Karpas-422 (cell line): ENCODE measurements at regions not wholly inside any gene's neighbourhood (a gene's known extent, or its start where the extent isn't known, plus 50 kb on each side); places are given as distances from the start of the nearest gene placed in this dataset.

Experiments used
- DNase-seq: peaks from one replicate; pipeline ENCODE4 v3.0.0-alpha.2; 2015
- H2AFZ ChIP-seq: fragments of 200-600 bp; sonication (generic); 2 replicates; pipeline ENCODE4 v1.6.1; 2014; ENCODE audit warnings: antibody characterized with exemption, low read length, mixed read lengths
- H3K27ac ChIP-seq: fragments of 200-600 bp; sonication (generic); 2 replicates; pipeline ENCODE4 v1.5.1; 2014; ENCODE audit warnings: mild to moderate bottlenecking, low read length, moderate library complexity
- H3K27me3 ChIP-seq: fragments of 200-600 bp; sonication (generic); 2 replicates; pipeline ENCODE4 v1.6.1; 2014; ENCODE audit warnings: low read length, mixed read lengths
- H3K36me3 ChIP-seq: fragments of 200-600 bp; sonication (generic); 2 replicates; pipeline ENCODE4 v1.6.1; 2014; ENCODE audit warnings: low read length, mixed read lengths; ENCODE audit not compliant: insufficient read depth
- H3K4me1 ChIP-seq: fragments of 200-600 bp; sonication (generic); 2 replicates; pipeline ENCODE4 v1.6.1; 2014; ENCODE audit warnings: mild to moderate bottlenecking, low read length, mixed read lengths
- H3K4me2 ChIP-seq: fragments of 200-600 bp; sonication (generic); 2 replicates; pipeline ENCODE4 v1.6.1; 2014; ENCODE audit warnings: low read length, low read depth, mild to moderate bottlenecking; ENCODE audit not compliant: poor library complexity, severe bottlenecking
- H3K4me3 ChIP-seq: fragments of 200-600 bp; sonication (generic); 2 replicates; pipeline ENCODE4 v1.5.1; 2014; ENCODE audit warnings: mild to moderate bottlenecking, antibody characterized with exemption, low read length, mixed read lengths
- H3K79me2 ChIP-seq: fragments of 200-600 bp; sonication (generic); 2 replicates; pipeline ENCODE4 v1.6.1; 2014; ENCODE audit warnings: mild to moderate bottlenecking, low read length, mixed read lengths
- H3K9ac ChIP-seq: fragments of 200-600 bp; sonication (generic); 2 replicates; pipeline ENCODE4 v1.6.0; 2014; ENCODE audit warnings: low read length
- H3K9me2 ChIP-seq: fragments of 200-600 bp; sonication (generic), shearing (Covaris generic); replicated peaks from 2 replicates; pipeline ENCODE4 v1.6.0; 2014; ENCODE audit warnings: mild to moderate bottlenecking, low read length, moderate library complexity; ENCODE audit not compliant: insufficient read depth
- H3K9me3 ChIP-seq: fragments of 300-700, 200-600 bp; sonication (generic); 2 replicates; pipeline ENCODE4 v1.6.1; 2014; ENCODE audit warnings: low read length, mixed read lengths
- H4K20me1 ChIP-seq: fragments of 200-600 bp; sonication (generic); 2 replicates; pipeline ENCODE4 v1.6.1; 2014; ENCODE audit warnings: mild to moderate bottlenecking, antibody characterized with exemption, low read length, low read depth; ENCODE audit not compliant: insufficient read depth

DNA sequence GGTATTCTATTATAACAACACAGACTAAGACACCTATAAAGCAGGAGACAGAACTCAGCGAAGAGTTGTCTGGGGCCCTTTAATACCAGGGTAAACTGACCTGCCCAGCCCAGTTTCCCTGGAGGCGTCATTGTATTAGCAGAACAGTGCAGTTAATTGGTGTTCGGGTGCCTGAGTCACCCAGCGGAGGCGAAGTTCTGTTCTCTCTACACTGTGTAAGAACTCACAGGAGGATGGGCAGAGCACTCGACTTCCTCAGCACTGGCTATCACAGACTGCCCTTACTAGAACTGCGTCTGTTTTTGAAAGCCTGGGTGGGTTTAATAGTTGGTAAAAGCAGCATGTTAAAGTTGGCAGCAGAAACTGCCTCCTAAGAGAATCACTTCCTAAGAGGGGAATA lies 106.5 kb upstream of the ATP8B1 start:
- DNase-seq: no peak
- Histone ChIP-seq H3K79me2 (no peaks in the 10 kb centered on the region), H3K9me2 (no peaks in the 10 kb centered on the region), H3K27me3 (no peaks in the 10 kb centered on the region), H3K4me1 (no peaks in the 10 kb centered on the region), H3K27ac (no peak overlapping the region), H3K9ac (no peak overlapping the region), H3K4me2 (no peak overlapping the region), H3K9me3 (no peaks in the 10 kb centered on the region), H3K4me3 (no peak overlapping the region), H4K20me1 (no peaks in the 10 kb centered on the region), H3K36me3 (no peaks in the 10 kb centered on the region), H2AFZ (no peak overlapping the region)

GRCh38 chr18:57908092-57908491 lies 105.0 kb upstream of the ATP8B1 start:
- H3K9me2 ChIP-seq: no peaks in the 10 kb centered on the region

GRCh38 chr18:57907550-57907949 lies 104.4 kb upstream of the ATP8B1 start:
- Histone ChIP-seq H3K4me1 (no peaks in the 10 kb centered on the region), H3K4me2 (no peak overlapping the region), H3K9me2 (no peaks in the 10 kb centered on the region), H3K36me3 (no peaks in the 10 kb centered on the region), H3K9ac (no peak overlapping the region), H4K20me1 (no peaks in the 10 kb centered on the region), H3K79me2 (no peaks in the 10 kb centered on the region), H3K27me3 (no peaks in the 10 kb centered on the region), H3K27ac (no peak overlapping the region), H3K4me3 (no peak overlapping the region), H2AFZ (no peak overlapping the region), H3K9me3 (no peaks in the 10 kb centered on the region)
- no peak for DNase-seq

More at GRCh38 chr18:57908092-57908491, 105.0 kb upstream of the ATP8B1 start:
- Histone ChIP-seq H4K20me1 (no peaks in the 10 kb centered on the region), H3K36me3 (no peaks in the 10 kb centered on the region), H3K27ac (no peak overlapping the region), H3K27me3 (no peaks in the 10 kb centered on the region), H3K9me3 (no peaks in the 10 kb centered on the region), H3K79me2 (no peaks in the 10 kb centered on the region), H2AFZ (no peak overlapping the region), H3K9ac (no peak overlapping the region), H3K4me2 (no peak overlapping the region), H3K4me3 (no peak overlapping the region), H3K4me1 (no peaks in the 10 kb centered on the region)
- no peak for DNase-seq

GRCh38 chr18:57906852-57907251 lies 103.7 kb upstream of the ATP8B1 start:
- DNase-seq: no peak
- Histone ChIP-seq H3K27ac (no peak overlapping the region), H3K79me2 (no peaks in the 10 kb centered on the region), H3K9me2 (no peaks in the 10 kb centered on the region), H3K27me3 (no peaks in the 10 kb centered on the region), H3K4me3 (no peak overlapping the region), H3K9ac (no peak overlapping the region), H3K36me3 (no peaks in the 10 kb centered on the region), H3K9me3 (no peaks in the 10 kb centered on the region), H3K4me2 (no peak overlapping the region), H4K20me1 (no peaks in the 10 kb centered on the region), H2AFZ (no peak overlapping the region), H3K4me1 (no peaks in the 10 kb centered on the region)

DNA sequence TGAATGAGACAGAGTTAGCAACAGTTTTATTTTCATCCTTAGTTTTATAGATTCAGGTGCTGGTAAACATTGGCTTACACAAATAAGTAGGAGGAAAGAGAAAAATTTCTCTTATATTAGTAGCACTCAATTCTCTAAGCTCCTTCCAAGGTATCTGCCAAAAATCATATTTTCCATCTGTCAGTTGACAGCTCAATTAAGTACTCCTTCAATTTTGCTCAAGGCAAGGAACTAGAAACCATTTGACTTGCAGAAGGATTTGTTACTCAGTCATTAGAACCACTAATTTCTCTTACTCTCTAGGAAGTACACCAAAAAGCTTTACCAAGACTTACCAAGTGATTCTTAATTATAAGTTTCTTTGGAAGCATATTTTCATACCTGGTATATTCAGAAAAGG lies 101.4 kb upstream of the ATP8B1 start:
- H3K79me2 ChIP-seq: no peaks in the 10 kb centered on the region
- no peak overlapping the region for H3K4me3 ChIP-seq
- no peaks in the 10 kb centered on the region for H3K9me3 ChIP-seq
- H3K27ac ChIP-seq: no peak overlapping the region
- no peaks in the 10 kb centered on the region for H3K9me2 ChIP-seq
- no peak for DNase-seq
- no peaks in the 10 kb centered on the region for H3K4me1 ChIP-seq
- no peaks in the 10 kb centered on the region for H3K27me3 ChIP-seq
- no peak overlapping the region for H3K4me2 ChIP-seq
- H2AFZ ChIP-seq: no peak overlapping the region
- no peak overlapping the region for H3K9ac ChIP-seq
- no peaks in the 10 kb centered on the region for H4K20me1 ChIP-seq
- no peaks in the 10 kb centered on the region for H3K36me3 ChIP-seq

- H3K79me2 ChIP-seq: no peaks in the 10 kb centered on the region
- no peaks in the 10 kb centered on the region for H3K9me2 ChIP-seq
- no peak for DNase-seq
- no peaks in the 10 kb centered on the region for H3K9me3 ChIP-seq
- H3K4me2 ChIP-seq: no peak overlapping the region
- no peak overlapping the region for H3K27ac ChIP-seq
- H3K4me3 ChIP-seq: no peak overlapping the region
- no peak overlapping the region for H3K9ac ChIP-seq
- no peaks in the 10 kb centered on the region for H3K36me3 ChIP-seq
- H3K4me1 ChIP-seq: no peaks in the 10 kb centered on the region
- no peaks in the 10 kb centered on the region for H3K27me3 ChIP-seq
- H2AFZ ChIP-seq: no peak overlapping the region
- no peaks in the 10 kb centered on the region for H4K20me1 ChIP-seq
These were observed 99.6 kb upstream of the ATP8B1 start for GRCh38 chr18:57902721-57903120.

DNA sequence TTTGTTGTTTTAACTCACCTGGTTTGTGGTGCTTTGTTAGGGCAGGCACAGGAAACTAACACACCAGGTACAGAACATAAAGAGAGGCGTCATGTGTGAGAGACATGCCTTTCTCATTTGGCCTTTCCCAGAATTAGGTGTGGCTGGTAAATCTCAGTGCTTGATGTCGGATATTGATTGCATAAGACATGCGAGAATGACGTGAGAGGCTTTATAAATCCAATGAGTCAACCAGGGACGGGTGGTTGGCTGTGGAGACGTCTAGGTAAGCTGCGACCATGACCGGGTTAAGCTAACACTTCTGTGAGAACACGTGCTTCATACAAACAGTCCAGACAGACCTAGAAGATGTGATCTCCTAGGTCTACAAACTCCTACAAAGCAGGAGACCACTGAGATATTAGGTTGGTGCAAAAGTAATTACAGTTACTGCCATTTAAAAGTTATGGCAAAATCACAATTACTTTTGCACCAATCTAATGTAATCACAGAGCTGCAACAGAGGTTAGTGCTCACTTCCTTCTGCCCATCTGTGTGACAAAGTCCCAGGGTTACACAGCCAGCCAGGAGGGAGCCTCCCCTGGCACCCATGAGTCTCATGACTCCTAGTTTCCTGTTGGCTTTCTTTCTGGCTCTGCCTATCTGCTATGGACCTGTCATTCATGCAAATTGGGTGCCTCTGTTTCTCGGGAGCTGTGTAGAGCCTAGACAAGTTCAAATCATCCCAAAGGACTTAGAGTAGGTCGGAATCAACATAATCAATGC lies 98.9 kb upstream of the ATP8B1 start:
- Histone ChIP-seq H3K9me2 (no peaks in the 10 kb centered on the region), H4K20me1 (no peaks in the 10 kb centered on the region), H3K36me3 (no peaks in the 10 kb centered on the region), H2AFZ (no peak overlapping the region), H3K4me1 (no peaks in the 10 kb centered on the region), H3K27me3 (no peaks in the 10 kb centered on the region), H3K9ac (no peak overlapping the region), H3K4me3 (no peak overlapping the region), H3K4me2 (no peak overlapping the region), H3K79me2 (no peaks in the 10 kb centered on the region), H3K27ac (no peak overlapping the region), H3K9me3 (no peaks in the 10 kb centered on the region)
- DNase-seq: no peak

- Histone ChIP-seq H3K79me2 (no peaks in the 10 kb centered on the region), H3K4me3 (no peak overlapping the region), H3K9me2 (no peaks in the 10 kb centered on the region), H3K4me1 (no peaks in the 10 kb centered on the region), H3K27ac (no peak overlapping the region), H3K27me3 (no peaks in the 10 kb centered on the region), H3K4me2 (no peak overlapping the region), H3K9ac (no peak overlapping the region), H3K9me3 (no peaks in the 10 kb centered on the region), H2AFZ (no peak overlapping the region), H3K36me3 (no peaks in the 10 kb centered on the region), H4K20me1 (no peaks in the 10 kb centered on the region)
- no peak for DNase-seq
These were observed 97.9 kb upstream of the ATP8B1 start for GRCh38 chr18:57900906-57901435.
